ES-I3 (cell line): ENCODE measurements at regions not wholly inside any gene's neighbourhood (a gene's known extent, or its start where the extent isn't known, plus 50 kb on each side); places are given as distances from the start of the nearest gene placed in this dataset.

Experiments used
- H3K36me3 ChIP-seq: 2 replicates; pipeline ENCODE4 v1.6.1; 2013; ENCODE audit warnings: mild to moderate bottlenecking, low read length, control low read depth, moderate library complexity; ENCODE audit not compliant: insufficient read depth
- H3K4me1 ChIP-seq: 2 replicates; pipeline ENCODE4 v1.6.1; 2013; ENCODE audit warnings: mild to moderate bottlenecking, control low read depth, low read length; ENCODE audit not compliant: insufficient read depth
- H3K9ac ChIP-seq: 2 replicates; pipeline ENCODE4 v1.6.1; 2013; ENCODE audit warnings: low read depth, mild to moderate bottlenecking, low read length, moderate library complexity
- H3K9me3 ChIP-seq: 2 replicates; pipeline ENCODE4 v1.6.1; 2013; ENCODE audit warnings: mild to moderate bottlenecking, low read length, moderate library complexity; ENCODE audit not compliant: control insufficient read depth, insufficient read depth

DNA sequence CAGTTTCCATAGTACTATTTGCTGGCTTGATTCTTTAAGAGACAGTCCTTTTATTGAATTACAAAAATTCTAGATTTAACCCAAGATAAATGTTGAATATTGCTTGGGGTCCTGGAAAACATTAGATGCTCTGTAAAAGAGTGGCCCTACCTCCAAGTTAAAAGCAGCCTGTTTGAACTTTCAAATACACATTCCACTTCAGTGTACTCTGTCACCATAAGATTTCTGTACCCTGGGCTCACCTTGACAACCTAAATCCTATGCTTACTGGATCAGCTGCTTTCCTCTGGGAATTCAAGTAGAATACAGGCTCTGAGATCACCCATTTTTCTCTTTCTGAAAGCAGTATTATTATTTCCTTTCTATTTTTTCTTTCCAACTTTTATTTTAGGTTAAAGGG lies 107.7 kb upstream of the DCN start:
- H3K9ac ChIP-seq = no peak overlapping the region
- no peaks in the 10 kb centered on the region for H3K4me1 ChIP-seq
- no peaks in the 10 kb centered on the region for H3K36me3 ChIP-seq
- no peaks in the 10 kb centered on the region for H3K9me3 ChIP-seq

- no peaks in the 10 kb centered on the region for H3K36me3 ChIP-seq
- no peak overlapping the region for H3K9ac ChIP-seq
- H3K9me3 ChIP-seq = no peaks in the 10 kb centered on the region
- H3K4me1 ChIP-seq = no peaks in the 10 kb centered on the region
Measured at GRCh38 chr12:91289906-91290305, 107.3 kb upstream of the DCN start.

- no peaks in the 10 kb centered on the region for H3K36me3 ChIP-seq
- no peaks in the 10 kb centered on the region for H3K9me3 ChIP-seq
- H3K4me1 ChIP-seq = no peaks in the 10 kb centered on the region
Measured at GRCh38 chr12:91289072-91289471, 106.5 kb upstream of the DCN start.

DNA sequence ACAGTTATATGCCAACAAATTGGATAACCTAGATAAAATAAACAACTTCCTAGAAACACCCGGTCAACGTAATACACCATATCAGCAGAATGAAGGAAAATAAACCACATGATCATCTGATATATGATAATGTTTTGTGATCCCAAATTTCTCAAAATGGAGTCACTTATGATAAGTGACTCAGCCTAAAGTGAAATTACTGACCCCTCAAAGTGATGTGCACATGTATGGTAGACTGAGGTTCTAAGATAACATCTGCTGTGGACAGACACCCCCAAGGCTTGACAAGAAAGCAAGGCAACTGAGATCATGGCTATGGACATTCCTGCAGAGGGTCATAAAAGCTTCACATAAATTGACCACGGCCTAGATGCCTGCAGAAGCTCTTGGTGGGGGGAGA lies 105.1 kb upstream of the DCN start:
- H3K9me3 ChIP-seq = no peaks in the 10 kb centered on the region
- no peak overlapping the region for H3K9ac ChIP-seq
- H3K36me3 ChIP-seq = no peaks in the 10 kb centered on the region
- H3K4me1 ChIP-seq = no peaks in the 10 kb centered on the region

More at GRCh38 chr12:91289072-91289471, 106.5 kb upstream of the DCN start:
- no peak overlapping the region for H3K9ac ChIP-seq

DNA sequence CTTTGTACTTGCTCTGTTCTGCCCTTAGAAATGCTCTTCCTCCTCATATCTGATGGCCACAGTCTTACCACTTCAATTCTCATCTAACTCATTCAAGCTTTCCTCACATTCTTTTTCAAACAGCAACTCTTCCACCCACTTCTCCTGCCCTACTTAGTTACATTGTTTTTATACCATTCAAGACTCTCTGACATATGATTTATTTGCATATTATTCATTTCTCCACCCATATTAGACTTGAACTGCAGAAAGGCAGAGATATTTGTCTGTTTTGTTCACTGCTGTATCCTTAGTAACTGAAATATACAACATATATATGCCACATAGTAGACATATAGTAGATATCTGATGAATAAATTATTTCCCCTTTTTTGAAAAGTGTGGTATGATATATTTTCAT lies 95.5 kb upstream of the DCN start:
- Histone ChIP-seq H3K4me1 (no peaks in the 10 kb centered on the region; the same call in 1 of the 2 replicates), H3K36me3 (no peaks in the 10 kb centered on the region), H3K9me3 (no peaks in the 10 kb centered on the region), H3K9ac (no peak overlapping the region)

- no peaks in the 10 kb centered on the region for H3K36me3 ChIP-seq
- peaks cover 6% of the 10 kb centered on the region; the same call in 1 of the 2 replicates for H3K4me1 ChIP-seq
- H3K9me3 ChIP-seq = no peaks in the 10 kb centered on the region
- H3K9ac ChIP-seq = no peak overlapping the region
Measured at GRCh38 chr12:91276509-91276908, 93.9 kb upstream of the DCN start.

- Histone ChIP-seq H3K4me1 (peaks cover 6% of the 10 kb centered on the region; the same call in 1 of the 2 replicates), H3K36me3 (no peaks in the 10 kb centered on the region), H3K9ac (no peak overlapping the region), H3K9me3 (no peaks in the 10 kb centered on the region)
Measured at GRCh38 chr12:91275321-91275720, 92.7 kb upstream of the DCN start.

DNA sequence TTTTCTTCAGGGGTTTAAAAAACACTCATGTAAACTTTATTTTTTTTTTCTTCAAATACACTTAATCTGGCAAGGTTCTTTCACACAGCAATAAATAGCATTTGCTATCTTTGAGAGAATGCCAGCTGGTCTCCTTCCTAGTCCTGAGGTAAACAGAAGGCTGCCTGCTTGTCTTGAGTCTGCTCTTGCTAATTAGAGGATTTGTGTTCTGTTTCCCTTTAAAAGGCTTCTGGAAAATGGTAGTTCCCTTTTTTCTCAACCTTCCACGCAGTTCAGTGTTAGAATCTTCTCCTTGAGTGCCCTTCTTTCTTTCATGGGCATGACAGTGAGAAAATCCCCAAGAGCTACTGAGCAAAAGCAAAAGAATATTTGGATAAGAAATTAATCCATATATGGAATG lies 92.3 kb upstream of the DCN start:
- Histone ChIP-seq H3K9me3 (no peaks in the 10 kb centered on the region), H3K9ac (no peak overlapping the region), H3K36me3 (no peaks in the 10 kb centered on the region)

DNA sequence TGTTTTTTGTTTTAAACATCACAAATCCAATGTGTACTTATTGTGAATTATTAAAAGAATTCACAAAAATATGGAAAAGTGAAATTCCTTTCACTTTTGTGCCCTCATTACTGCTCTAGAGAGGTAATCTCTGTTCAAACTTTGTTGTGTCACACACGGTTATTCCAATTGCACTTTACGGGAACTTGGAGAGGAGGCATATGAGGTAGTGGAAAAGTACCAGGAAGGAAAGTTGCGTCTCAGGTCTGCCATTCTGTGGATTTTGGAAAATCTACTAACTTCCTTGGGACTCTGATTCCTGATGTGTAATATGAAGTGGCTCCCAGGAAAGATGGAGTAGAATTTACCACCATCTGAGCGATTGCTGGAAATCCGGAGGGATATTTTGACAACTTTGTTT lies 90.9 kb upstream of the DCN start:
- H3K9me3 ChIP-seq = no peaks in the 10 kb centered on the region
- H3K9ac ChIP-seq = no peak overlapping the region
- peaks cover 6% of the 10 kb centered on the region; the same call in 1 of the 2 replicates for H3K4me1 ChIP-seq
- H3K36me3 ChIP-seq = no peaks in the 10 kb centered on the region

More for the DNA sequence above, 92.3 kb upstream of the DCN start:
- peaks cover 6% of the 10 kb centered on the region; the same call in 1 of the 2 replicates for H3K4me1 ChIP-seq

GRCh38 chr12:91272461-91273063 lies 89.9 kb upstream of the DCN start:
- H3K9me3 ChIP-seq = no peaks in the 10 kb centered on the region
- no peaks in the 10 kb centered on the region for H3K36me3 ChIP-seq
- H3K4me1 ChIP-seq = peaks cover 6% of the 10 kb centered on the region; the same call in 1 of the 2 replicates
- H3K9ac ChIP-seq = no peak overlapping the region

- H3K9ac ChIP-seq = no peak overlapping the region
- no peaks in the 10 kb centered on the region for H3K9me3 ChIP-seq
- no peaks in the 10 kb centered on the region for H3K36me3 ChIP-seq
- H3K4me1 ChIP-seq = peaks cover 6% of the 10 kb centered on the region; the same call in 1 of the 2 replicates
Measured at GRCh38 chr12:91271185-91271584, 88.6 kb upstream of the DCN start.

GRCh38 chr12:91267039-91267438 lies 84.4 kb upstream of the DCN start:
- Histone ChIP-seq H3K36me3 (no peaks in the 10 kb centered on the region), H3K9ac (no peak overlapping the region), H3K4me1 (peaks cover under 1% of the 10 kb centered on the region; the same call in 1 of the 2 replicates), H3K9me3 (no peaks in the 10 kb centered on the region)

GRCh38 chr12:91264178-91264577 lies 81.6 kb upstream of the DCN start:
- Histone ChIP-seq H3K9ac (no peak overlapping the region), H3K36me3 (no peaks in the 10 kb centered on the region), H3K4me1 (no peaks in the 10 kb centered on the region), H3K9me3 (no peaks in the 10 kb centered on the region)

- no peaks in the 10 kb centered on the region for H3K4me1 ChIP-seq
- no peaks in the 10 kb centered on the region for H3K36me3 ChIP-seq
- no peak overlapping the region for H3K9ac ChIP-seq
- H3K9me3 ChIP-seq = no peaks in the 10 kb centered on the region
Measured at GRCh38 chr12:91261820-91262676, 79.4 kb upstream of the DCN start.

GRCh38 chr12:91256411-91256810 lies 73.8 kb upstream of the DCN start:
- Histone ChIP-seq H3K36me3 (no peaks in the 10 kb centered on the region), H3K4me1 (no peaks in the 10 kb centered on the region), H3K9ac (no peak overlapping the region), H3K9me3 (no peaks in the 10 kb centered on the region)
